Spinal cord (tissue), 9 donors: ENCODE measurements at regions not wholly inside any gene's neighbourhood (a gene's known extent, or its start where the extent isn't known, plus 50 kb on each side); places are given as distances from the start of the nearest gene placed in this dataset.

Experiments used
- DNase-seq, 6 donors: peaks; one replicate each; pipeline versions ENCODE4 v3.0.0 to v3.0.0-alpha.2; 2013 to 2015; ENCODE audit warnings: low spot score in 6 of 6, low read depth in 4 of 6
- H3K27ac ChIP-seq: one replicate; pipeline ENCODE4 v1.5.1; 2013; ENCODE audit warnings: low read depth, low read length, control low read depth
- H3K27me3 ChIP-seq: one replicate; pipeline ENCODE4 v1.6.1; 2013; ENCODE audit warnings: low read length; ENCODE audit not compliant: control insufficient read depth, insufficient read depth
- H3K36me3 ChIP-seq: one replicate; pipeline ENCODE4 v1.6.1; 2013; ENCODE audit warnings: low read length; ENCODE audit not compliant: control insufficient read depth, insufficient read depth
- H3K4me1 ChIP-seq: one replicate; pipeline ENCODE4 v1.6.1; 2013; ENCODE audit warnings: low read length; ENCODE audit not compliant: control insufficient read depth, insufficient read depth
- H3K4me3 ChIP-seq: one replicate; pipeline ENCODE4 v1.5.1; 2013; ENCODE audit warnings: low read depth, low read length, control low read depth
- H3K9me3 ChIP-seq: one replicate; pipeline ENCODE4 v1.6.1; 2013; ENCODE audit warnings: low read length; ENCODE audit not compliant: control insufficient read depth, insufficient read depth
- WGBS: methylation state at CpG from one replicate; pipeline ENCODE4 v1.1.5; 2013; ENCODE audit warnings: missing lambda C conversion rate; ENCODE audit not compliant: insufficient coverage; 5-methylcytosine and 5-hydroxymethylcytosine counted together
- donor health status: healthy.

- peaks cover 1% of the 10 kb centered on the region for H3K9me3 ChIP-seq
- H3K36me3 ChIP-seq: peaks cover 2% of the 10 kb centered on the region
- no peak for DNase-seq
- no peak overlapping the region for H3K4me3 ChIP-seq
- no peak overlapping the region for H3K27ac ChIP-seq
- no CpG with 5 or more reads among the region's 2 CpGs for WGBS
- H3K27me3 ChIP-seq: no peaks in the 10 kb centered on the region
- H3K4me1 ChIP-seq: no peaks in the 10 kb centered on the region
Observed at GRCh38 chr6:19635728-19636127, 201.4 kb upstream of the ID4 start.

GRCh38 chr6:19637010-19637409 is 200.2 kb upstream of the ID4 start:
- WGBS: no CpG with 5 or more reads among the region's 1 CpG

GRCh38 chr6:19638931-19639330 is 198.2 kb upstream of the ID4 start:
- Histone ChIP-seq H3K27ac (no peak overlapping the region), H3K9me3 (peaks cover 1% of the 10 kb centered on the region), H3K36me3 (peaks cover 2% of the 10 kb centered on the region), H3K4me3 (no peak overlapping the region), H3K27me3 (no peaks in the 10 kb centered on the region), H3K4me1 (no peaks in the 10 kb centered on the region)
- no peak for DNase-seq
- WGBS: 100% methylated on average over 3 of the region's 9 CpGs

More at GRCh38 chr6:19637010-19637409, 200.2 kb upstream of the ID4 start:
- Histone ChIP-seq H3K27ac (no peak overlapping the region), H3K27me3 (no peaks in the 10 kb centered on the region), H3K9me3 (peaks cover 1% of the 10 kb centered on the region), H3K4me1 (no peaks in the 10 kb centered on the region), H3K36me3 (peaks cover 2% of the 10 kb centered on the region), H3K4me3 (no peak overlapping the region)
- DNase-seq: no peak

GRCh38 chr6:19643287-19643686 is 193.9 kb upstream of the ID4 start:
- WGBS: no CpG with 5 or more reads among the region's 2 CpGs
- no peak overlapping the region for H3K27ac ChIP-seq

GRCh38 chr6:19643713-19644112 is 193.5 kb upstream of the ID4 start:
- peaks cover 2% of the 10 kb centered on the region for H3K36me3 ChIP-seq
- no CpG with 5 or more reads among the region's 2 CpGs for WGBS
- no peaks in the 10 kb centered on the region for H3K27me3 ChIP-seq
- H3K27ac ChIP-seq: no peak overlapping the region
- H3K4me3 ChIP-seq: no peak overlapping the region
- no peak for DNase-seq
- H3K9me3 ChIP-seq: no peaks in the 10 kb centered on the region
- H3K4me1 ChIP-seq: no peaks in the 10 kb centered on the region

More at GRCh38 chr6:19643287-19643686, 193.9 kb upstream of the ID4 start:
- Histone ChIP-seq H3K36me3 (peaks cover 2% of the 10 kb centered on the region), H3K27me3 (no peaks in the 10 kb centered on the region), H3K4me3 (no peak overlapping the region), H3K4me1 (no peaks in the 10 kb centered on the region), H3K9me3 (peaks cover 1% of the 10 kb centered on the region)
- no peak for DNase-seq

- H3K4me1 ChIP-seq: no peaks in the 10 kb centered on the region
- WGBS: no CpG with 5 or more reads among the region's 1 CpG
- H3K9me3 ChIP-seq: peaks cover 3% of the 10 kb centered on the region
- DNase-seq: no peak
- H3K4me3 ChIP-seq: no peak overlapping the region
- H3K27me3 ChIP-seq: no peaks in the 10 kb centered on the region
- no peaks in the 10 kb centered on the region for H3K36me3 ChIP-seq
- no peak overlapping the region for H3K27ac ChIP-seq
Observed at GRCh38 chr6:19655744-19656143, 181.4 kb upstream of the ID4 start.

- H3K4me3 ChIP-seq: no peak overlapping the region
- no peak overlapping the region for H3K27ac ChIP-seq
- DNase-seq: peak in 1 of 6 donors; percentile 63
- H3K4me1 ChIP-seq: no peaks in the 10 kb centered on the region
- H3K9me3 ChIP-seq: no peaks in the 10 kb centered on the region
- H3K36me3 ChIP-seq: no peaks in the 10 kb centered on the region
- H3K27me3 ChIP-seq: no peaks in the 10 kb centered on the region
- 0% methylated on average over 1 of the region's 2 CpGs for WGBS
Observed at GRCh38 chr6:19660123-19660910, 176.9 kb upstream of the ID4 start.

- Histone ChIP-seq H3K4me1 (no peaks in the 10 kb centered on the region), H3K27ac (no peak overlapping the region), H3K4me3 (no peak overlapping the region), H3K27me3 (no peaks in the 10 kb centered on the region), H3K36me3 (no peaks in the 10 kb centered on the region), H3K9me3 (no peaks in the 10 kb centered on the region)
- 100% methylated on average over 1 of the region's 3 CpGs for WGBS
- no peak for DNase-seq
Observed at GRCh38 chr6:19662911-19663310, 174.3 kb upstream of the ID4 start.

GRCh38 chr6:19663479-19663878 is 173.7 kb upstream of the ID4 start:
- H3K27ac ChIP-seq: no peak overlapping the region
- no peaks in the 10 kb centered on the region for H3K9me3 ChIP-seq
- peak in 2 of 6 donors; percentile 16 to 23 for DNase-seq
- WGBS: no CpG with 5 or more reads among the region's 6 CpGs
- no peaks in the 10 kb centered on the region for H3K27me3 ChIP-seq
- H3K4me3 ChIP-seq: no peak overlapping the region
- H3K4me1 ChIP-seq: no peaks in the 10 kb centered on the region
- no peaks in the 10 kb centered on the region for H3K36me3 ChIP-seq

- Histone ChIP-seq H3K4me1 (no peaks in the 10 kb centered on the region), H3K4me3 (no peak overlapping the region), H3K36me3 (no peaks in the 10 kb centered on the region), H3K27me3 (no peaks in the 10 kb centered on the region), H3K27ac (no peak overlapping the region), H3K9me3 (no peaks in the 10 kb centered on the region)
- no peak for DNase-seq
- WGBS: 86% methylated on average over 7 of the region's 7 CpGs
Observed at GRCh38 chr6:19664050-19664449, 173.1 kb upstream of the ID4 start.
